Lower leg skin (tissue), 3 donors: ENCODE measurements at regions not wholly inside any gene's neighbourhood (a gene's known extent, or its start where the extent isn't known, plus 50 kb on each side); places are given as distances from the start of the nearest gene placed in this dataset.

Source experiments
- POLR2A ChIP-seq, 2 donors: fragments of 450-650 bp; IDR thresholded peaks; one replicate each; pipeline ENCODE4 v1.6.1; 2016 to 2017; ENCODE audit warnings: antibody characterized with exemption in 2 of 2, mild to moderate bottlenecking in 1 of 2, moderate library complexity in 1 of 2
- TF ChIP-seq, protein P1 (sequence below), 3 donors: fragments of 450-650 bp; IDR thresholded peaks; one replicate each; pipeline ENCODE4 v1.5.1; 2016; ENCODE audit warnings: antibody characterized with exemption in 3 of 3, mild to moderate bottlenecking in 3 of 3, moderate library complexity in 2 of 3

DNA sequence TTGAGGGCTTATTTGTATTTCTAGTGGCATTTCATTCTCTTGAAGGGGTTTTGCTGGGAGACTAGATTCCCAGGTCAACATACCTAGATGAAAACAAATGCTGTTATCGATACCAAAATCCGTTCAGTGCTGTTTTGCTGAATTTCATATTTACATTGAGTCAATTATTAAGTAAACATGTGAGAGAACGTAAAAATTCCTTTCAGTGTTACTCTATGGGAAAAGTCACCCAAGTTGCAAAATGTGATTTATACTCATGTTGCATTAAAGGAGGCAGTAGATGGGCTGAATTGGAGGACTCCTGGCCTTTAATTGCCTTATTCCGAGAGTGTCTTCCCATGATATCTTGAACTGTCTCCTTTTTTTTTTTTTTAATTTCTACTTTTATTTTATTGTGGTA lies 1011.3 kb upstream of the NR2F2 start:
- TF ChIP-seq, protein P1, sequence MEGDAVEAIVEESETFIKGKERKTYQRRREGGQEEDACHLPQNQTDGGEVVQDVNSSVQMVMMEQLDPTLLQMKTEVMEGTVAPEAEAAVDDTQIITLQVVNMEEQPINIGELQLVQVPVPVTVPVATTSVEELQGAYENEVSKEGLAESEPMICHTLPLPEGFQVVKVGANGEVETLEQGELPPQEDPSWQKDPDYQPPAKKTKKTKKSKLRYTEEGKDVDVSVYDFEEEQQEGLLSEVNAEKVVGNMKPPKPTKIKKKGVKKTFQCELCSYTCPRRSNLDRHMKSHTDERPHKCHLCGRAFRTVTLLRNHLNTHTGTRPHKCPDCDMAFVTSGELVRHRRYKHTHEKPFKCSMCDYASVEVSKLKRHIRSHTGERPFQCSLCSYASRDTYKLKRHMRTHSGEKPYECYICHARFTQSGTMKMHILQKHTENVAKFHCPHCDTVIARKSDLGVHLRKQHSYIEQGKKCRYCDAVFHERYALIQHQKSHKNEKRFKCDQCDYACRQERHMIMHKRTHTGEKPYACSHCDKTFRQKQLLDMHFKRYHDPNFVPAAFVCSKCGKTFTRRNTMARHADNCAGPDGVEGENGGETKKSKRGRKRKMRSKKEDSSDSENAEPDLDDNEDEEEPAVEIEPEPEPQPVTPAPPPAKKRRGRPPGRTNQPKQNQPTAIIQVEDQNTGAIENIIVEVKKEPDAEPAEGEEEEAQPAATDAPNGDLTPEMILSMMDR (IDR thresholded peaks at IDR 0.05), result no peak
- TF ChIP-seq POLR2A (IDR thresholded peaks at IDR 0.05), result no peak
